Stomach (tissue), 8 donors: ENCODE measurements at regions not wholly inside any gene's neighbourhood (a gene's known extent, or its start where the extent isn't known, plus 50 kb on each side); places are given as distances from the start of the nearest gene placed in this dataset.

Experiments
- DNase-seq, 2 donors: peaks; one replicate each; pipeline versions ENCODE4 v3.0.0 to v3.0.0-alpha.2; 2013 to 2019
- H3K27ac ChIP-seq, 5 donors: fragments of 200-600 bp in 4 of 5; sonication (generic) in 4 of 5; one replicate each; pipeline ENCODE4 v1.5.1; 2013 to 2019; ENCODE audit warnings: mild to moderate bottlenecking in 1 of 5, moderate library complexity in 1 of 5
- H3K27me3 ChIP-seq, 3 donors: fragments of 200-600 bp; sonication (generic); one replicate each; pipeline ENCODE4 v1.5.1; 2017 to 2019; ENCODE audit warnings: mixed run types in 1 of 3
- H3K36me3 ChIP-seq, 4 donors: fragments of 200-600 bp; sonication (generic); 1 replicate in 3 of 4; 2 replicates in 1 of 4; pipeline ENCODE4 v1.5.1; 2016 to 2019
- H3K4me1 ChIP-seq, 4 donors: fragments of 200-600 bp; sonication (generic); one replicate each; pipeline ENCODE4 v1.5.1; 2016 to 2019
- H3K4me3 ChIP-seq, 4 donors: fragments of 200-600 bp; sonication (generic) in 3 of 4; one replicate each; pipeline ENCODE4 v1.5.1; 2016 to 2019; ENCODE audit warnings: mild to moderate bottlenecking in 1 of 4
- H3K9me3 ChIP-seq, 4 donors: fragments of 200-600 bp; sonication (generic); one replicate each; pipeline ENCODE4 v1.5.1; 2016 to 2019
- CTCF ChIP-seq, 7 experiments: fragments of 450-650 bp in 4 of 7; fragments of 200-600 bp in 3 of 7; sonication (generic) in 3 of 7; IDR thresholded peaks; one replicate each; pipeline ENCODE4 v1.5.1; 2016 to 2019; ENCODE audit warnings: antibody characterized with exemption in 7 of 7, control low read depth in 2 of 7, mild to moderate bottlenecking in 1 of 7
- EP300 ChIP-seq: sonication (generic); formaldehyde crosslinking; IDR thresholded peaks from one replicate; pipeline ENCODE4 v1.6.1; 2017; ENCODE audit warnings: antibody characterized with exemption
- POLR2A ChIP-seq, 4 donors: fragments of 450-650 bp; IDR thresholded peaks; one replicate each; pipeline ENCODE4 v1.6.1; 2016; ENCODE audit warnings: antibody characterized with exemption in 4 of 4, control low read depth in 2 of 4, mild to moderate bottlenecking in 1 of 4, moderate library complexity in 1 of 4
- POLR2AphosphoS5 ChIP-seq, 3 donors: sonication (generic); formaldehyde crosslinking; IDR thresholded peaks; one replicate each; pipeline ENCODE4 v1.6.1; 2016; ENCODE audit warnings: antibody characterized with exemption in 3 of 3
- WGBS, 5 donors: extraction: QIAGEN DNeasy Blood & Tissue Kit in 3 of 5; methylation state at CpG; one replicate each; pipeline versions ENCODE4 v1.1.5 to v1.1.7; 2013 to 2018; 5-methylcytosine and 5-hydroxymethylcytosine counted together
- intact Hi-C: fragments of 100-400 bp; cut with DNase I; formaldehyde crosslinking; loops from one replicate; pipeline ENCODE4 v1.15.1; 2023; ENCODE audit warnings: low total_unique reads
- donor health status: healthy with polysubstance abuse.
- donor health status: Bipolar disorder and iron deficiency.
- donor health status: healthy.

- H3K4me1 ChIP-seq: no peaks in the 10 kb centered on the region
- intact Hi-C loops: no loop called here
- peaks cover 0 to 11% (median 4%) of the 10 kb centered on the region in 4 donors for H3K9me3 ChIP-seq
- no peak for DNase-seq
- H3K27me3 ChIP-seq: no peaks in the 10 kb centered on the region
- no peaks in the 10 kb centered on the region for H3K36me3 ChIP-seq
- no peak overlapping the region for H3K27ac ChIP-seq
- H3K4me3 ChIP-seq: no peak overlapping the region
- TF ChIP-seq EP300: no peak
- no peak for TF ChIP-seq CTCF (IDR thresholded peaks at IDR 0.05)
- no peak for TF ChIP-seq POLR2AphosphoS5 (IDR thresholded peaks at IDR 0.05)
- TF ChIP-seq POLR2A (IDR thresholded peaks at IDR 0.05): no peak
- WGBS, 5 donors: 72 to 85% (median 78%) methylated on average over 2 of the region's 2 CpGs
Observed at GRCh38 chr4:178899084-178899483, 1456.8 kb upstream of the AGA start.

GRCh38 chr4:178917756-178918155, 1475.5 kb upstream of the AGA start:
- intact Hi-C loops: no loop called here
- WGBS, 5 donors: 14 to 37% (median 20%) methylated on average over 1 of the region's 1 CpG

GRCh38 chr4:178937130-178937529, 1494.9 kb upstream of the AGA start:
- intact Hi-C loops: no loop called here
- H3K4me1 ChIP-seq: no peaks in the 10 kb centered on the region
- H3K36me3 ChIP-seq: no peaks in the 10 kb centered on the region
- H3K27ac ChIP-seq: no peak overlapping the region
- DNase-seq: no peak
- no peaks in the 10 kb centered on the region for H3K27me3 ChIP-seq
- TF ChIP-seq CTCF (IDR thresholded peaks at IDR 0.05): no peak
- TF ChIP-seq EP300: no peak
- TF ChIP-seq POLR2AphosphoS5 (IDR thresholded peaks at IDR 0.05): no peak
- no peak for TF ChIP-seq POLR2A (IDR thresholded peaks at IDR 0.05)
- WGBS, 5 donors: 60 to 76% (median 74%) methylated on average over 1 of the region's 1 CpG
- peaks cover 0 to 4% (median 0%) of the 10 kb centered on the region in 4 donors for H3K9me3 ChIP-seq
- H3K4me3 ChIP-seq: no peak overlapping the region

More at GRCh38 chr4:178917756-178918155, 1475.5 kb upstream of the AGA start:
- Histone ChIP-seq H3K4me1 (no peaks in the 10 kb centered on the region), H3K27me3 (no peaks in the 10 kb centered on the region), H3K36me3 (no peaks in the 10 kb centered on the region), H3K9me3 (peaks cover 0 to 13% (median 12%) of the 10 kb centered on the region in 4 donors), H3K27ac (no peak overlapping the region), H3K4me3 (no peak overlapping the region)
- TF ChIP-seq POLR2AphosphoS5 (IDR thresholded peaks at IDR 0.05): no peak
- TF ChIP-seq POLR2A (IDR thresholded peaks at IDR 0.05): no peak
- no peak for TF ChIP-seq CTCF (IDR thresholded peaks at IDR 0.05)
- TF ChIP-seq EP300: no peak
- no peak for DNase-seq

GRCh38 chr4:178941975-178942374, 1499.7 kb upstream of the AGA start:
- no peak overlapping the region for H3K27ac ChIP-seq
- peaks cover 0 to 15% (median 0%) of the 10 kb centered on the region in 4 donors for H3K9me3 ChIP-seq
- H3K4me1 ChIP-seq: no peaks in the 10 kb centered on the region
- no peaks in the 10 kb centered on the region for H3K36me3 ChIP-seq
- H3K4me3 ChIP-seq: no peak overlapping the region
- intact Hi-C loops: no loop called here
- 68 to 71% (median 69%) methylated on average over 7 of the region's 7 CpGs for WGBS, 5 donors
- no peaks in the 10 kb centered on the region for H3K27me3 ChIP-seq
- no peak for TF ChIP-seq POLR2A (IDR thresholded peaks at IDR 0.05)
- no peak for TF ChIP-seq POLR2AphosphoS5 (IDR thresholded peaks at IDR 0.05)
- no peak for TF ChIP-seq CTCF (IDR thresholded peaks at IDR 0.05)
- no peak for TF ChIP-seq EP300
- no peak for DNase-seq
